Hepatocyte (in vitro differentiated cells): ENCODE measurements at regions not wholly inside any gene's neighbourhood (a gene's known extent, or its start where the extent isn't known, plus 50 kb on each side); places are given as distances from the start of the nearest gene placed in this dataset.

Source experiments
- CTCF ChIP-seq: fragments of 200-600 bp; sonication (generic); IDR thresholded peaks from 2 replicates; pipeline ENCODE4 v1.5.1; 2016; ENCODE audit warnings: antibody characterized with exemption, mild to moderate bottlenecking; ENCODE audit not compliant: poor library complexity
- EZH2 ChIP-seq: fragments of 200-600 bp; sonication (generic); IDR thresholded peaks from 2 replicates; pipeline ENCODE4 v1.6.1; 2016; ENCODE audit warnings: antibody characterized with exemption, mild to moderate bottlenecking, borderline replicate concordance
- EZH2phosphoT487 ChIP-seq: fragments of 200-600 bp; sonication (generic); IDR thresholded peaks from one replicate; pipeline ENCODE4 v1.6.1; 2018; ENCODE audit warnings: antibody characterized with exemption, mild to moderate bottlenecking, low read depth, moderate library complexity; ENCODE audit not compliant: unreplicated experiment, severe bottlenecking

- TF ChIP-seq CTCF: no peak
- no peak for TF ChIP-seq EZH2phosphoT487
- no peak for TF ChIP-seq EZH2
Measured at GRCh38 chr3:144409319-144409718, 437.7 kb downstream of the DIPK2A start.
